Transverse colon (tissue), 4 donors: ENCODE measurements at regions not wholly inside any gene's neighbourhood (a gene's known extent, or its start where the extent isn't known, plus 50 kb on each side); places are given as distances from the start of the nearest gene placed in this dataset.

Experiments used
- DNase-seq: peaks from one replicate; pipeline ENCODE4 v3.0.0-alpha.2; 2019
- H3K27ac ChIP-seq, 4 donors: fragments of 200-600 bp; sonication (generic); 2 replicates each; pipeline ENCODE4 v1.5.1; 2016 to 2018; ENCODE audit warnings: inconsistent platforms in 4 of 4
- H3K27me3 ChIP-seq: fragments of 200-600 bp; sonication (generic); 2 replicates; pipeline ENCODE4 v1.5.1; 2017; ENCODE audit warnings: inconsistent platforms
- H3K36me3 ChIP-seq, 4 donors: fragments of 200-600 bp; sonication (generic); 2 replicates each; pipeline ENCODE4 v1.5.1; 2017 to 2019; ENCODE audit warnings: inconsistent platforms in 4 of 4
- H3K4me1 ChIP-seq, 4 donors: fragments of 200-600 bp; sonication (generic); 2 replicates each; pipeline ENCODE4 v1.5.1; 2017 to 2020; ENCODE audit warnings: inconsistent platforms in 4 of 4
- H3K4me3 ChIP-seq, 4 donors: fragments of 200-600 bp; sonication (generic); 1 replicate in 1 of 4; 2 replicates in 3 of 4; pipeline versions ENCODE4 v1.5.1 to v1.6.1; 2017 to 2019; ENCODE audit warnings: inconsistent platforms in 4 of 4
- H3K9me3 ChIP-seq, 2 donors: fragments of 200-600 bp; sonication (generic); 2 replicates each; pipeline ENCODE4 v1.5.1; 2017 to 2019; ENCODE audit warnings: inconsistent platforms in 2 of 2
- CTCF ChIP-seq, 5 experiments: fragments of 200-600 bp in 3 of 5; fragments of 450-650 bp in 2 of 5; sonication (generic) in 3 of 5; IDR thresholded peaks; 1 replicate in 2 of 5; 2 replicates in 3 of 5; pipeline ENCODE4 v1.5.1; 2016 to 2017; ENCODE audit warnings: antibody characterized with exemption in 5 of 5, inconsistent platforms in 3 of 5, mild to moderate bottlenecking in 2 of 5, moderate library complexity in 1 of 5
- EP300 ChIP-seq: sonication (generic); formaldehyde crosslinking; IDR thresholded peaks from one replicate; pipeline ENCODE4 v1.6.1; 2017; ENCODE audit warnings: antibody characterized with exemption, low read depth
- POLR2A ChIP-seq: fragments of 450-650 bp; IDR thresholded peaks from one replicate; pipeline ENCODE4 v1.6.1; 2016; ENCODE audit warnings: antibody characterized with exemption, mild to moderate bottlenecking, moderate library complexity
- POLR2AphosphoS5 ChIP-seq, 3 donors: sonication (generic); formaldehyde crosslinking; IDR thresholded peaks; one replicate each; pipeline ENCODE4 v1.6.1; 2016; ENCODE audit warnings: antibody characterized with exemption in 3 of 3
- WGBS, 2 donors: methylation state at CpG; one replicate each; pipeline ENCODE4 v1.1.5; 2018; ENCODE audit warnings: low coverage in 1 of 2; 5-methylcytosine and 5-hydroxymethylcytosine counted together
- in situ Hi-C, 4 donors: fragments of 200-750 bp; cut with MboI; loops; one replicate each; pipeline versions ENCODE4 v1.15.0 to v1.15.1; 2017; ENCODE audit warnings: low sequenced_read_pairs in 3 of 4, low pct_ligation_motif_present in 1 of 4, low pct_unique_long_range_greater_than_20kb in 1 of 4
- intact Hi-C: fragments of 100-400 bp; cut with DNase I; formaldehyde crosslinking; loops from one replicate; pipeline ENCODE4 v1.15.1; 2023; ENCODE audit warnings: low total_unique reads

DNA sequence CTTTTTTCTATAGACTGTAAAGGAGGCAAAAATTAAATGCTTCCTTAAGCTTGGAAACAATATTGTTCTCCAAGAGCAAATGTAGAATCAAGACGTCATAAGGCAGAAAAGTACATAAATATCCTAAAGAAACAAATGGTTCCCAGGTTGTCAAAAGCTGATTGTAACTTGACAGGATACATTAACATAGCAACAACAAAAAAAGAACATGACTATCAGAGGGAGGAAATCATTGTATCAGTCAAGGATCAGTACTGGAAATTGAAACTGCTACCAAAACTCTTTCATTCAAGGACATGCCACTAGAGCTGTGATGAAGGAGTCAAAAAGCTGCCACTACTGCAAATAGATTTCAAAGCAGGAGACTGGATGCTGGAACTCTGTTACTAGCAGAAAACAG, 168.3 kb downstream of the BTC start:
- peaks cover 0 to 52% (median 7%) of the 10 kb centered on the region in 4 donors for H3K4me1 ChIP-seq
- no peak overlapping the region for H3K27ac ChIP-seq
- in situ Hi-C loops, result no loop called here
- H3K27me3 ChIP-seq, result no peaks in the 10 kb centered on the region
- no peak for TF ChIP-seq CTCF (IDR thresholded peaks at IDR 0.05)
- no peak for TF ChIP-seq POLR2AphosphoS5 (IDR thresholded peaks at IDR 0.05)
- TF ChIP-seq EP300, result no peak
- TF ChIP-seq POLR2A, result no peak
- no peaks in the 10 kb centered on the region for H3K36me3 ChIP-seq
- no peak overlapping the region for H3K4me3 ChIP-seq
- DNase-seq, result no peak
- whole genome bisulfite sequencing, 2 donors, result 55 to 88% methylated on average over 1 of the region's 1 CpG
- intact Hi-C loops, result no loop called here
- H3K9me3 ChIP-seq, result no peaks in the 10 kb centered on the region

DNA sequence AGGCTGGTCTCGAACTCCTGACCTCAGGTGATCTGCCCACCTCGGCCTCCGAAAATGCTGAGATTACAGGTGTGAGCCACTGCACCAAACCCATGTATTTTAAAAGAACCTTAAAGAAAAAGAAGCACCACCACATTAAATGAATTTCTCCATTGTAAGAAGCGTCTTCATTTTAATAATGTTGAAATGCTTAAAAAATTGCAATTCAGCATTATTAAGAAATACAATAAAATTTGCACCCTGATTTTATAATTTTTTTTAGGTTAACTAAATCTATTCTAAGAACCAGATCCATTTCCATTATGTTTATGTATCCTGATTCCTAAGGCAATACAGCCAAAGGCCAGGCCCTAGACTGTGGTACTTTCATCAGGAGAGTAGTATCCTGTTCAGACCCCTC, 167.2 kb downstream of the BTC start:
- Histone ChIP-seq H3K27me3 (no peaks in the 10 kb centered on the region), H3K27ac (peak overlapping the region in 3 of 4 donors; percentile 13 to 50 (median 15)), H3K4me1 (peaks cover 0 to 52% (median 7%) of the 10 kb centered on the region in 4 donors), H3K4me3 (no peak overlapping the region), H3K36me3 (no peaks in the 10 kb centered on the region), H3K9me3 (no peaks in the 10 kb centered on the region)
- 92 to 94% methylated on average over 2 to 4 of the region's 4 CpGs for WGBS, 2 donors
- in situ Hi-C loops (no loop called here), intact Hi-C loops (no loop called here)
- no peak for DNase-seq
- TF ChIP-seq CTCF (IDR thresholded peaks at IDR 0.05) (no peak), EP300 (no peak), POLR2A (no peak), POLR2AphosphoS5 (IDR thresholded peaks at IDR 0.05) (no peak)

DNA sequence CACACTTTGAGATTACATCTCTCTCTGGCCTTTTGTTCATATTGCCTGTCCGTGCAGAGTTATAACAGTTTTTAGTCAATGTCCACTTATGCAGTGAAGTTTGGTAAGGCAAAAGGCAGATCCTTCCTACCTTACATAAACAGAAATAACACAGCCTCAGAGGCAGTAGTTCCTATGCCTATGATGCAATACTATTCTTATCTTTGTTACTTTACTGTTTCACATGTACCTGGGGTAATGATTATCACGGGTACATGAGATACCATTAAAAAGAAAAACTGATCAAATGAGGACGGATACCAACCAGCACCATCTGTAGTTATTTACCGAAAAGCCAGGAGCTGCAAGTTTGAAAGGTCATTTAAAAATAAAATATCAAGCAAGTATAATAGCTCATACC, 166.8 kb downstream of the BTC start:
- in situ Hi-C loops, result no loop called here
- DNase-seq, result no peak
- WGBS, 2 donors, result 27 to 44% methylated on average over 3 to 4 of the region's 4 CpGs
- no peak for TF ChIP-seq CTCF (IDR thresholded peaks at IDR 0.05)
- TF ChIP-seq POLR2AphosphoS5 (IDR thresholded peaks at IDR 0.05), result peak in 1 of 3 donors; percentile 14
- TF ChIP-seq EP300, result no peak
- TF ChIP-seq POLR2A, result no peak
- H3K9me3 ChIP-seq, result no peaks in the 10 kb centered on the region
- no peaks in the 10 kb centered on the region for H3K27me3 ChIP-seq
- H3K27ac ChIP-seq, result peak overlapping the region in 3 of 4 donors; percentile 13 to 50 (median 15)
- intact Hi-C loops, result no loop called here
- H3K4me3 ChIP-seq, result no peak overlapping the region
- H3K36me3 ChIP-seq, result no peaks in the 10 kb centered on the region
- H3K4me1 ChIP-seq, result peaks cover 0 to 49% (median 7%) of the 10 kb centered on the region in 4 donors

DNA sequence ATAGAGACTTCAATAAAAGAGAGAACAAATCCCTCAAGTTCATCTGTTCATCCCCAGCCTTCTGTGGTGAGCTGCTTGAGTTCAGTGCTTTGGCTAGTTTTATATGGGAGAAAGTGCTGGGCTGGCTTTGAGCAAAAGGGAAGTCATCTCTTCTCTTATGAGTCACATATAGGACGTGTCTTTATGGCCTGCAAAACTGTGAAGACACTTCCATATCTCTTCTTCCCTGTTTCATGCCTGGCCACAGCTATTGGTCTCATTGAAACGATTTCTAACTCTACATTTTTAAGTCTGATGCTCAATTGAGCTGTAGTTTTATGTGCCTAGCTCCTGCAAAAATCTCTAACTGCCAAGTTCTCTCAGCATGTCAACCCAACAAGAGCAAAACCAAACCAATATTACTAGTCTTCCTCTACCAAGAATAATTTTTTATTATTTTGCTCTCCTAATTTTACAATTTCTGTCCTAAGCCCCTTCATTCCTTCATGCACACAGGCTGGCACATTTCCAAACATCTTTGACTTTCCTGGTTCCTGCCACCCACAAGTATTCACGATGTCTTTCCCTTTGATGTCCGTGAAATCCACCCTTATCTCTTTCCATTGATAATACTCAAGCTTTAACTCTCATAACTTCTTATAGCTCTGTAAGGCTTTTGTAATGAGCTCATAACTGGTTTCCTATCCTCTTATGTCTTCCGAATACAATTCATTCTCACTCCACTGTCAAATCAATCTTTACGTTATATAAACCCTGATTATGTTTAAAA, 165.3 kb downstream of the BTC start:
- intact Hi-C loops, result no loop called here
- TF ChIP-seq POLR2AphosphoS5 (IDR thresholded peaks at IDR 0.05), result no peak
- no peak for TF ChIP-seq EP300
- TF ChIP-seq CTCF (IDR thresholded peaks at IDR 0.05), result no peak
- no peak for TF ChIP-seq POLR2A
- DNase-seq, result peak; percentile 14
- no peaks in the 10 kb centered on the region for H3K27me3 ChIP-seq
- H3K4me1 ChIP-seq, result peaks cover 0 to 47% (median 5%) of the 10 kb centered on the region in 4 donors
- 51 to 52% methylated on average over 6 of the region's 6 CpGs for WGBS, 2 donors
- H3K27ac ChIP-seq, result peak overlapping the region in 1 of 4 donors; percentile 3
- in situ Hi-C loops, result no loop called here
- H3K36me3 ChIP-seq, result no peaks in the 10 kb centered on the region
- no peak overlapping the region for H3K4me3 ChIP-seq
- no peaks in the 10 kb centered on the region for H3K9me3 ChIP-seq
